Activated CD4-positive, alpha-beta T cell treated with anti-CD3 and anti-CD28 coated beads, Interleukin-2, Interleukin-4, amounts not matched to agents 100 ng/mL and 50 ng/mL, durations not matched to agents 16 hours and 8 hours (primary cell): ENCODE measurements at regions not wholly inside any gene's neighbourhood (a gene's known extent, or its start where the extent isn't known, plus 50 kb on each side); places are given as distances from the start of the nearest gene placed in this dataset.
A peak's percentile ranks its signal among the peaks of the same experiment; 100 is the strongest.

ENCODE experiments used
- DNase-seq: peaks from one replicate; pipeline ENCODE4 v3.0.0-alpha.2; 2020; ENCODE audit warnings: low spot score

GRCh38 chr2:177314722-177315264 lies 50.3 kb upstream of the NFE2L2 start:
- no peak for DNase-seq

DNA sequence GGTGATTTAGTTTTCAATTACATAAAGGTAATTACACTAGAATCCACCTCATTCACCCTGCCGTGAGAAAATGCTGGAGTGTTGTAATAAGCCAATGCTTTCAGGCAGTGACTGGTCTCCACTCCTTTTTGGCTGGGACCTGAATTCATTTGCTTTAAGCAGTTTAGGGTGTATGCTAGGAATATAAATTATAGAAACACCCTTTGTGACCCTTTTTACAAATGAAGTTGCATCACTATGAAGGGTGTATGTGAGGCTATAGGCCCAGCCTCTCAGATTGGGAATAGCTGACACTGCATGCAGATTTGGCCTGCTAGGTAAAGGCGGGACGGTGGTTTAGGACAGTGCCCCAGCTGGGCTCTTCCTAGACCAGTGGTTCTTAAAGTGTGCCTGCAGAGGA lies 50.8 kb upstream of the NFE2L2 start:
- no peak for DNase-seq

- no peak for DNase-seq
These were observed 52.2 kb upstream of the NFE2L2 start for GRCh38 chr2:177316756-177317155.

- no peak for DNase-seq
These were observed 52.9 kb upstream of the NFE2L2 start for GRCh38 chr2:177317443-177317842.

- DNase-seq, result no peak
These were observed 53.3 kb upstream of the NFE2L2 start for GRCh38 chr2:177317857-177318256.

DNA sequence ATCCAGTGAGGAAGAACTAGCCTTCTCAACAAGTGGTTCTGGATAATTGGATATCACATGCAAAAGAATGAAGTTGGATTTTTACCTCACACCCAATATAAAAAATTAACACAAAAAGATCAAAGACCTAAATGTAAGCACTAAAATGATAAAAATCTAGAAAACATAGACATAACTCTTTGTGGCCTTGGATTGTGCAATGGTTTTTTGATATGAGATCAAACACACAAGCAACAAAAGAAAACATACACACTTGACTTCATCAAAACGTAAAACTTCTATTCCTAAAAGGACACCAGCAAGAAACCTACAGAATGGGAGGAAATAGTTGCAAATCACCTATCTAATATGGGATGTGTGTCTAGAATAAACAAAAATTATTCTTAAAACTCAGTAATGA lies 54.1 kb upstream of the NFE2L2 start:
- DNase-seq, result no peak

DNA sequence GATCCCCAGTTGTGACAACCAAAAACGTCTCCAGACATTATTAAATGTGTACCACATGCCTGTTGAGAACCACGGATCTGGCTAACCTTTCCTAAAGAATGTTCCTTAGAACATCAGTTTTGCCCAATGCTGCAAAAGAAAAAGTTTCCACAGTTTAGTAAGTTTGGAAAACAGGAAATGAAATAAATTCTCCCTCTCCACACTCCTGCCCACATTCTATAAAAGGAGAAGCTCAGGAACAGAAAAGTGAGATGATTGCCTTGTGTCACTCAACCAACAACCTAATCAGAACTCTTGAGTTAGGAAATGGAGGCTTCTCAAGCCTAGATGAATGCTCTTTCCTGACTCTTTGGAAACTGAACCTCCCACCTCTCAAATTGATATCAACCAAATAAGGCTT lies 56.1 kb upstream of the NFE2L2 start:
- DNase-seq, result no peak

DNA sequence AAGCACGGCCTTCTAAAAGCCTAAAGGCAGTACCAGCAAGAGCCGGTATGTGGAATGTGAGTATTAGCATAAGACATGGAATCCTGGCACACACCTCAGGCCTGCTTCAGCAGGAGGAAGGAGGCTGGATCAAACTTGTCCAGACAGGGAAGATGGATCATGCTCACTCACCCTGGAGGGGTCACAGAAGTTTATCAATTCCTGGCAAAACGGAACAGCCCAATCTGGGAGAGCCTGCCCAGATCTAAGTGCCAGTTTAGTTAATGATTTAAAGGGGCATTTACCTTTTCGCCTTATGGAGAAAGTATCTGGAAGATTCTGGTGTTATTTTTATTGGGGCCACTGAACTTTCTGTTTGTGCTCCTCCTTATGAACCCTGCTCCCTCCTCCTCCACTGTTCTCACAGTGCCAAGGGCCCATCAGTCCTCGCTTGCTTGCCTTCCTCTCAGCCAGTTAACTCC lies 58.3 kb upstream of the NFE2L2 start:
- no peak for DNase-seq

- no peak for DNase-seq
These were observed 60.3 kb upstream of the NFE2L2 start for GRCh38 chr2:177324797-177325196.

- no peak for DNase-seq
These were observed 61.0 kb upstream of the NFE2L2 start for GRCh38 chr2:177325554-177325953.

DNA sequence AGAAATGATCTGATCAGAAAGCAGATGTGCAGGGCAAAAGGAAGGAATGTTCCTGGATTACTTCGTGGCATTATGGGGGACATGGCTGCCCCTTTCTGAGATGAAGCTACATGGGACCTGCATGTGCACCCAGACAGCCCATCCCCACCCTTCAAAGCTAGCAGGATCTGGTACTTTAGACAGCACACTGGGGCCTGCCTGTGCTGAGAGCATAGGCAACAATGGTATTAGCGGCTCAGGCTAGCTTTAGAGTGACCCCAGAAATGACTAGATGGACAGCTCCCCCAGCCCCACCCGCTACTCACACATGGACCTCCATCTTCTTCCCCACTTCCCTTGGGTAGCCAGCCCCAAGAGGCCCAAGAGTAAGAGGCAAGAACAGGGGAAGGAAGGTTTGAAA lies 61.5 kb upstream of the NFE2L2 start:
- no peak for DNase-seq

- DNase-seq, result no peak
These were observed 62.1 kb upstream of the NFE2L2 start for GRCh38 chr2:177326591-177326990.

GRCh38 chr2:177327009-177327408 lies 62.5 kb upstream of the NFE2L2 start:
- no peak for DNase-seq

DNA sequence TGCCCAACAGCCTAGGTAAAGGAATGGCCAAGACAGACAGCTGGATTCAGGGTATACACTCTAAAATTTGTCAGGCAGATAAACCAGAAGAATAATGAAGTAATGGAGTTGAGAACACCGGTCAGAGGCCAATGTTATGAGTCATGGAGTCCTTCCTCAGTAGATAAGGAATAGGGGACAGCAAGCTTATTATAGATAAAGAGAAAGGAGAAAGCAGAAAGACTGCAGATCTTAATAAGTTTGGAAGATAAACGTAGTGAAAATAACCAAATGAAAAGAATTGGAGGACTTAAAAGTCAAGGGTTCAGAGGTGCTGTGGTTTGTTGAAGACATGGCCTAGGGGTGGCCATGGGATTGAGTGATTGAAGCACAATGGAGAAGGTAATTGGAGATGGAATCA lies 63.5 kb upstream of the NFE2L2 start:
- DNase-seq, result no peak

GRCh38 chr2:177329064-177329463 lies 63.5 kb upstream of the AGPS start:
- no peak for DNase-seq

DNA sequence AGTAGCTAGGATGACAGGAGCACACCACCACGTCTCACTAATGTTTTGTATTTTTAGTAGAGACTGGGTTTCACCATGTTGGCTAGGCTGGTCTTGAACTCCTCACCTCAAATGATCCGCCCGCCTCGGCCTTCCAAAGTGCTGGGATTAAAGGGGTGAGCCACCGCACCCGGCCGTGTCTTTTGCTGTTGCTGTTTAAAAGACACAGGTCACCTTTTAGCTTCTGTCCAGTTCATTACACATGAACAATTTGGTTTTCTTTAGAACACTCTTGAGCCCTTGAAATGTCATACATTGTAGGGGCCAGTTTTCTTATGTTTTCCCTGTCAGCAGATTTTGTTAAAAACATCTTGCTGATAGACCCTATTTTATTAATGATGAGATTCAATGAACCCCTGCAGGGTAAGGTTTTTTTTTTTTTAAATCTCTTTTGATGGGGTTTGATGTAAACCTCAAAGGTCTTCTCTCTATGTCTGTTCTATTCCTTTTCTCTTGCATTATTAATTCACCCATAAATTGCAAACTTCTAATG lies 61.0 kb upstream of the AGPS start:
- DNase-seq, result no peak

- DNase-seq, result peak; percentile 67
These were observed 60.3 kb upstream of the AGPS start for GRCh38 chr2:177332026-177332991.

- no peak for DNase-seq
These were observed 59.6 kb upstream of the AGPS start for GRCh38 chr2:177332992-177333388.

DNA sequence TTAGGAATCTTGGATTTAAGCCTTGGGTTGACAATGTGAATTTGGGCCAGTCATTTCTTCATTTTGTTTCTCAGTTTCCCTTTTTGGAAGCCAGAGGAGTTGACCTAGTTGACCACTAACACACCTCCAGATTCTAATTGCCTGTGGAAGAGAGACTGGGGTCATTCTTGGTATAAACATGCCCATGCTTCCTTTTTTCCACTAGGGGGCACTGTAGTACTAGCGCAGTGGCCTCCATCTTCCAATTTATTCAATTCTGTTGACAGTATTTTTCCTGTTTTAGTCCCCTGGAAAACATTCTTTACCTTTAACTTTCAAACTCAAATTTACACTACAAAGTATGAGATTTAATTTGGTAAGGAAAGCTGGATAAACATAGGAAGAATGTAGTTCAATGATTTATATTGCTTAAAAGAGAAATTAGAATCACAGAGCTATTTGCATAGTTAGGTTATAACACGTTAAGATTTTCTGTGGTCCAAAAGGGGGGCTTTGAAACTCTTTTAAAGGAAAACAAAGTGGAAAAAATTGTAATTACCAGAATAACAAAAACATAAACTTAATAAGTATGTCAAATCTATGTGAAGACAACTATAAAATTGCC lies 57.5 kb upstream of the AGPS start:
- peak; percentile 61 for DNase-seq

GRCh38 chr2:177335917-177336450 lies 56.6 kb upstream of the AGPS start:
- no peak for DNase-seq

DNA sequence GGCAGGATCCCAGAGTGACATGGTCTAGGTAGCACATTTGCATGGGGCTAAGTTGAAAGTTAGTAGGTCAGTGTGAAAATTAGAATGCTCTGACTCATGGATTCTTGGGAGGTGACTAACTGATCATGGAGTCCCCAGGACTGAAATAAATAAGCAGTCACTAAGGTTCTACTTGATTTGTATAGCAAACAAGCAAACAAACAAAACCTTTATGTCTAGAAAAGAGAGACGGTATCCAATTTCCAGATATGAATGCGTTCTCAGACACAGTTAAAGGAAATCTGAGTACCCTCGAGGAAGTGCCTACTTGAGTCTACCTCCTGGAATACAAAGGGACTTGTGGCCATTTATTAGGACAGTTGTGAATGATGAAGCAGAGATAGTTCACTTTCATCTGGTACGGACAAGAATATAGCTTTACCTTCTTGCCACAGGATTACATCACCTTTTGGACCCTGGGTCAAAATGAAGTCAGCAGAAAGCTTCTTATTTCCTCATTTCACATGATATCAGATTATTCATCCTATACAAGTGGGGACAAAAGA lies 54.3 kb upstream of the AGPS start:
- DNase-seq, result peak; percentile 18

GRCh38 chr2:177340158-177340557 lies 52.4 kb upstream of the AGPS start:
- no peak for DNase-seq
